Skin epidermis (tissue), 12 donors: ENCODE measurements at regions not wholly inside any gene's neighbourhood (a gene's known extent, or its start where the extent isn't known, plus 50 kb on each side); places are given as distances from the start of the nearest gene placed in this dataset.
"Not testable (repeated sequence)": the region's sequence is repeated elsewhere in the genome, so short reads cannot be mapped to it uniquely, and the experiment has no call there.

Source experiments
- H3K27ac ChIP-seq, 21 experiments: fragments of 200-600 bp; sonication (generic) in 11 of 21; one replicate each; pipeline ENCODE4 v1.5.0; 2020; ENCODE audit warnings: mild to moderate bottlenecking in 3 of 21, inconsistent platforms in 2 of 21, moderate library complexity in 2 of 21
- H3K4me3 ChIP-seq, 7 experiments: fragments of 200-600 bp; sonication (generic) in 2 of 7; one replicate each; pipeline ENCODE4 v1.5.0; 2020; ENCODE audit warnings: inconsistent platforms in 2 of 7, mild to moderate bottlenecking in 2 of 7, moderate library complexity in 1 of 7

DNA sequence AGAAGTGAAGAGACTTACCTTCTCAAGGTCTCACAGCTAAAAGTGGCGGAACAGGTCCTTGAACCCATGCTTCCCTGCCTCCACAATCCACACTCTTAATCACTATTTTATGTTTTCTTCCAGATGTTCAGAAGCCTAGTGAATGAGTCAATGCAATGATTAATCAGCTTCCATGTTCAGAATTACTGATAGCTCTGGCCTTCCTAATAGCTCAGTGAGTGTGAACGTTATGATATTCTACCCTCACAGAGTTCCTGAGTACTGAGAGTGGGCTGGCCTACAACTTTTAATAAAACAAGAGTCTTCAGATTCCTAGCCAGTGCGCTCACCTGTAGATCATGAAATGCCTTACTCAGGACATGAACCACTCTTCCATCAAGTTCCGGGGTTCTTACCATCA is 443.0 kb upstream of the ADAMTS9 start:
- H3K27ac ChIP-seq = no peak overlapping the region
- H3K4me3 ChIP-seq = no peak overlapping the region

DNA sequence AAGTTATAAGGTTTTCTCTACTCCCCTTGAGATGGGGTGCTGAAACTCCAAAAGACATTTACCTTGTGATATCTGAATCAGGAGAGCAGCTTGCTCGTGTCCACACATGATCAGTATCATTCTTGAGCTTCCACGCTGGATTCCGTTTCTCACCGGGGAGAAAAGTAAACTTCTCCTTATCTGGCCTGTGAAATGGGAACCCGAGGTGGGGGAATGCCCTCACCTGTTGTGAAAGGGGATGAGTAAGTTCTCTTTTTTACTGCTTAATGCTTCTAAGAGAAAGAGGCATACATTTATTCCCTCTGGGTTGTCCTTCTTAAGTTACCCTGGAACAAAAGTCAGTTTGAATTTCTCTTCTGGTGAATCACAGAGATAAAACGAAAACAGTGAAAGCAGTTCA is 440.5 kb upstream of the ADAMTS9 start:
- Histone ChIP-seq H3K27ac (no peak overlapping the region), H3K4me3 (no peak overlapping the region)

- Histone ChIP-seq H3K4me3 (no peak overlapping the region), H3K27ac (no peak overlapping the region)
Observed at GRCh38 chr3:65126527-65127410, 439.0 kb upstream of the ADAMTS9 start.

GRCh38 chr3:65120156-65120555 is 432.4 kb upstream of the ADAMTS9 start:
- not testable (repeated sequence) for H3K4me3 ChIP-seq, H3K27ac ChIP-seq

- no peak overlapping the region for H3K4me3 ChIP-seq
- H3K27ac ChIP-seq = no peak overlapping the region
Observed at GRCh38 chr3:65118912-65119499, 431.2 kb upstream of the ADAMTS9 start.

GRCh38 chr3:65114041-65114440 is 426.2 kb upstream of the ADAMTS9 start:
- Histone ChIP-seq H3K4me3 (no peak overlapping the region), H3K27ac (no peak overlapping the region)

DNA sequence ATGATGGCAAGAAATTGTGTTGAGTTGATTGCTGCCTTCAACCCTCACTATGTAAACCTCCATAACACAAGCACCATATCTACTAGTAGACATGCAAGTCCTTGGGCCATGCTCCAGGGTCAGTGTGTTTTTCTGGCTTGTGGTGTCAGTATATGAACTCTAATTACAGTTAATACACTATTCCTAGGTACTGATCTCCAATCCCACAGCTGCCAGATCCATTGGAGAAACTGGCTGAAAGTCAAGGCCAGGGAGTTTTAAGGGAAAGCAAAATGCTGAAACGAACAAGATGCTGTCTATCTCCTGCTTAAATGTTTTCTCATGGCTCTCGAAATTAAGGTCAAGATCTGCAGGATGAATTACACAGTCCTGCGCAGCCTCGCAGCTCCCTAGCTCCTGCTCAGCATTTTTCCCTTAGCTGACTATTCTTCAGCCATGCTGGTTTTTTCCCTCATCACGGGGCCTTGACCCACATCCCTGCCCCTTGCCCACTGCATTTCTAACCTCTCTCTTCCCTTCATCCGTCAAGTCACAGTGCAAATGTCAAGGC is 425.0 kb upstream of the ADAMTS9 start:
- H3K4me3 ChIP-seq = no peak overlapping the region
- H3K27ac ChIP-seq = peak overlapping the region in 1 of 21 experiments; percentile 8

GRCh38 chr3:65110661-65111060 is 422.9 kb upstream of the ADAMTS9 start:
- Histone ChIP-seq H3K27ac (no peak overlapping the region), H3K4me3 (no peak overlapping the region)

- Histone ChIP-seq H3K27ac (no peak overlapping the region), H3K4me3 (no peak overlapping the region)
Observed at GRCh38 chr3:65109966-65110500, 422.2 kb upstream of the ADAMTS9 start.

DNA sequence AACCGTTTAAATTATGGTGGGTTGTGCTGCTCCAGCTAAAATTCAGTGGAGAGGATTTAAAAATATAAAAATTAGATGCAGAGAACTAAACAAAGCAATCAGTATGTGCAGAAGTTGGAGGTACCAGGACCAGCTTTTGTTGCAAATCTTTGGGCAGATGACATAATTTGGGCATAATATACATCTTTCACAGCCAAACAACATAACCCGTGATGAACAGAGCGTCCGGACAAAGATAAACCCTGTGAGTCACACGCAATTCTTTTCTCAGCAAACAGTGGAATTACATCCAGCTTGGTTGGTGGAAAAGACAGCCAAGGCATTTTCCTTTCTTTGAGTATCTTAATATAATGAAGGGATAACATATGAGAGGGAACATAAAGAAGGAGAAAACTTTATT is 419.4 kb upstream of the ADAMTS9 start:
- no peak overlapping the region for H3K4me3 ChIP-seq
- H3K27ac ChIP-seq = peak overlapping the region in 1 of 21 experiments; percentile 12

DNA sequence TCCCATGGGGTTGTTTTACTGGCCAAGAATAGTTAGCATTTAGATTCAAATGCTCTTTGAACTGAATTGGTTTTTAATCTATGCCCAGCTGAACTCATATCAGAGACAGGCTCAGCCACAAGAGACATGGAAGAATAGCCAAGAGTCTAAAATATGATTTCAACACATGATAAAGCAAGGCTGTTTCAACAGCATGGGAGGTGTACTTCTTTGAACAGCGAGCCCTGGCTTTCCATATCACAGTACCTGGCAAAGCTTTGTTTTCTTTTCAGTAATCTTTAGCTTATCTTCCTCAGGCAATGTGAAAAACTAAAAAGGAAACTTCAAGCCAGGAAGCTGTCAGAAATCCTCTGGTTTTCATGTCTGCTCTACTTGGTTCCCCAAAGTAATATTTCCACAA is 413.6 kb upstream of the ADAMTS9 start:
- H3K4me3 ChIP-seq = no peak overlapping the region
- no peak overlapping the region for H3K27ac ChIP-seq

- H3K4me3 ChIP-seq = no peak overlapping the region
- H3K27ac ChIP-seq = no peak overlapping the region
Observed at GRCh38 chr3:65098400-65098799, 410.6 kb upstream of the ADAMTS9 start.

- H3K4me3 ChIP-seq = no peak overlapping the region
- no peak overlapping the region for H3K27ac ChIP-seq
Observed at GRCh38 chr3:65096110-65096745, 408.4 kb upstream of the ADAMTS9 start.

GRCh38 chr3:65094723-65095122 is 406.9 kb upstream of the ADAMTS9 start:
- Histone ChIP-seq H3K27ac (no peak overlapping the region), H3K4me3 (no peak overlapping the region)

DNA sequence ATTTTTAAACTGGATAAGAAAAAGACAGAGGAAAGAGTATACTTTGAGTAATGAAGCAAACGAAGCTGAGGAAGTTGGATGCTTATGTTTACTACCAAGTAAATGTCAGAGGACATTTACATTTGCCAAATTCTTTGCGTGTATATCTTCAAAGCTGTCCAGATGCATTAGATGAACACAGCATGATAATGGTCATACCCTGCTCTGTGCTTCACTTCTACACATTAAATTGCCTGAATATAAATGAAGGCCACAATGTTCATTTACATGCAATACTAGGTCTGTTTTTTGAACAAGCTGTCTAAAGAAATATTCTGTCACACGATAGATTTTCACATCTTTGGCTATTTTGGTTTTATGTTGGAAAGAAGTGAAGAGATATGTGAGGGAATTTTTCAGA is 405.8 kb upstream of the ADAMTS9 start:
- no peak overlapping the region for H3K27ac ChIP-seq
- no peak overlapping the region for H3K4me3 ChIP-seq

DNA sequence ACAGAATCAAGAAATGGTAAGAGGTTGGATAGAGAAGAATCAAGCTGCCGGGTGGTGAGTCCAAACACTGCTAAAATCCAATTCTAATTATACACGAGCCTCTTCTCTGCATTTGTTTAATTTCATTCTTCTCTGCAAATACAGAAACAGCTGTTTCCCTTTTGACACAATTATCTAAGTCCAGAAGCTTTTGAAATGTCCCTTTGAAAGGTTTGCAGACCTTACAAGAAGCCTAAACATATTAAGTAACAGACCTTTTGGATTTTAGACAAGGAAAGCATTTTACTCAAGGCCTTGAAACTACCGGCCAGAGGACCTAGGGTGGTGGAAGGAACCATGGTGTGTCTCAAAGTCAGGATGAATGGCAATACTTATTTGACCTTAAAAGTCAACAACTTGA is 403.8 kb upstream of the ADAMTS9 start:
- Histone ChIP-seq H3K27ac (no peak overlapping the region), H3K4me3 (no peak overlapping the region)

GRCh38 chr3:65083240-65083639 is 395.4 kb upstream of the ADAMTS9 start:
- no peak overlapping the region for H3K4me3 ChIP-seq
- H3K27ac ChIP-seq = peak overlapping the region in 2 of 21 experiments; percentile 12 to 64

GRCh38 chr3:65081536-65081935 is 393.7 kb upstream of the ADAMTS9 start:
- no peak overlapping the region for H3K4me3 ChIP-seq

GRCh38 chr3:65080432-65080831 is 392.6 kb upstream of the ADAMTS9 start:
- H3K4me3 ChIP-seq = no peak overlapping the region
- H3K27ac ChIP-seq = no peak overlapping the region

More at GRCh38 chr3:65081536-65081935, 393.7 kb upstream of the ADAMTS9 start:
- no peak overlapping the region for H3K27ac ChIP-seq

- no peak overlapping the region for H3K27ac ChIP-seq
Observed at GRCh38 chr3:65079560-65079959, 391.8 kb upstream of the ADAMTS9 start.

More at GRCh38 chr3:65079560-65079959, 391.8 kb upstream of the ADAMTS9 start:
- H3K4me3 ChIP-seq = no peak overlapping the region
